ENCODE measurements at regions not wholly inside any gene's neighbourhood (a gene's known extent, or its start where the extent isn't known, plus 50 kb on each side); places are given as distances from the start of the nearest gene placed in this dataset.

- TF ChIP-seq, protein P1, sequence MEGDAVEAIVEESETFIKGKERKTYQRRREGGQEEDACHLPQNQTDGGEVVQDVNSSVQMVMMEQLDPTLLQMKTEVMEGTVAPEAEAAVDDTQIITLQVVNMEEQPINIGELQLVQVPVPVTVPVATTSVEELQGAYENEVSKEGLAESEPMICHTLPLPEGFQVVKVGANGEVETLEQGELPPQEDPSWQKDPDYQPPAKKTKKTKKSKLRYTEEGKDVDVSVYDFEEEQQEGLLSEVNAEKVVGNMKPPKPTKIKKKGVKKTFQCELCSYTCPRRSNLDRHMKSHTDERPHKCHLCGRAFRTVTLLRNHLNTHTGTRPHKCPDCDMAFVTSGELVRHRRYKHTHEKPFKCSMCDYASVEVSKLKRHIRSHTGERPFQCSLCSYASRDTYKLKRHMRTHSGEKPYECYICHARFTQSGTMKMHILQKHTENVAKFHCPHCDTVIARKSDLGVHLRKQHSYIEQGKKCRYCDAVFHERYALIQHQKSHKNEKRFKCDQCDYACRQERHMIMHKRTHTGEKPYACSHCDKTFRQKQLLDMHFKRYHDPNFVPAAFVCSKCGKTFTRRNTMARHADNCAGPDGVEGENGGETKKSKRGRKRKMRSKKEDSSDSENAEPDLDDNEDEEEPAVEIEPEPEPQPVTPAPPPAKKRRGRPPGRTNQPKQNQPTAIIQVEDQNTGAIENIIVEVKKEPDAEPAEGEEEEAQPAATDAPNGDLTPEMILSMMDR (IDR thresholded peaks at IDR 0.05) = no peak
- TF ChIP-seq POLR2A (IDR thresholded peaks at IDR 0.05) = no peak
Measured at GRCh38 chr6:92684386-92684785, 735.0 kb downstream of the EPHA7 start.

Measured in thyroid gland (tissue), 4 donors.